Left colon (tissue), 2 donors: ENCODE measurements at regions not wholly inside any gene's neighbourhood (a gene's known extent, or its start where the extent isn't known, plus 50 kb on each side); places are given as distances from the start of the nearest gene placed in this dataset.

Source experiments
- ATAC-seq: fragments of 200-7000 bp; cut with Tn5 transposase; one replicate; pipeline ENCODE4 v1.9.1; 2020; ENCODE audit warnings: mild to moderate bottlenecking, moderate library complexity
- DNase-seq, 2 donors: peaks; one replicate each; pipeline ENCODE4 v3.0.0-alpha.2; 2020
- intact Hi-C, 2 donors: fragments of 100-400 bp; cut with DNase I in 1 of 2; cut with micrococcal nuclease in 1 of 2; formaldehyde crosslinking; loops; one replicate each; pipeline versions ENCODE4 v1.11.2 to v1.14.0; 2022; cut with DNase I, micrococcal nuclease
- donor health status: DM: no; HTN: no; CAD: no.
- donor health status: DM: yes; HTN: yes; CAD: no.

- ATAC-seq (no peak), DNase-seq (no peak)
- intact Hi-C loops, result loop anchor here (5.0 to 10.0 kb wide), 3 partner anchors 266 to 1246 kb away; no protein-coding TSS in a partner anchor
Measured at GRCh38 chr14:100381395-100382105, 58.4 kb downstream of the SLC25A47 start.

DNA sequence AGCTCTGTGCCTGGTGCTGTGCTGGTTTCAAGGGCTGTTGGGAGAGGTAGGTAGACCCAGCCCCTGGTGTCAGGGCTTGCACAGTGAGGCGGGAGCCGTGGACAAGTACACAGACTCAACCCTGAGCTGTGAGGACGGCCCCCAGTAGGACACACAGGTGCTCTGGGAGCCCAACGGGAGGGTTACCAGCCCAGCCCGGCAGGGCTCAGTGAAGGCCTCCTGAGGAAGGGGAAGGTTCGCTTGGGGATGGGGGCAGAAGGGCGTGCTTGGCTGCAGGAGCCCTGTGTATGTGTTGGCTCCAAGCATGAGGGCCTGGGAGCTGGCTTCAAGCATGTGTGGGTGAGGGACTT lies 58.9 kb downstream of the SLC25A47 start:
- no peak for ATAC-seq
- intact Hi-C loops, result loop anchor here (5.0 to 10.0 kb wide), 3 partner anchors 265 to 1245 kb away; no protein-coding TSS in a partner anchor
- DNase-seq, result no peak

GRCh38 chr14:100383727-100384158 lies 60.6 kb downstream of the SLC25A47 start:
- DNase-seq (peak; percentile 58 to 74), ATAC-seq (peak; percentile 65)
- intact Hi-C loops, result loop anchor here (5.0 to 10.0 kb wide), 3 partner anchors 264 to 1244 kb away; no protein-coding TSS in a partner anchor

- no peak for DNase-seq
- no peak for ATAC-seq
- intact Hi-C loops, result loop anchor here (5.0 to 10.0 kb wide), 3 partner anchors 263 to 1243 kb away; no protein-coding TSS in a partner anchor
Measured at GRCh38 chr14:100384277-100384676, 61.1 kb downstream of the SLC25A47 start.

DNA sequence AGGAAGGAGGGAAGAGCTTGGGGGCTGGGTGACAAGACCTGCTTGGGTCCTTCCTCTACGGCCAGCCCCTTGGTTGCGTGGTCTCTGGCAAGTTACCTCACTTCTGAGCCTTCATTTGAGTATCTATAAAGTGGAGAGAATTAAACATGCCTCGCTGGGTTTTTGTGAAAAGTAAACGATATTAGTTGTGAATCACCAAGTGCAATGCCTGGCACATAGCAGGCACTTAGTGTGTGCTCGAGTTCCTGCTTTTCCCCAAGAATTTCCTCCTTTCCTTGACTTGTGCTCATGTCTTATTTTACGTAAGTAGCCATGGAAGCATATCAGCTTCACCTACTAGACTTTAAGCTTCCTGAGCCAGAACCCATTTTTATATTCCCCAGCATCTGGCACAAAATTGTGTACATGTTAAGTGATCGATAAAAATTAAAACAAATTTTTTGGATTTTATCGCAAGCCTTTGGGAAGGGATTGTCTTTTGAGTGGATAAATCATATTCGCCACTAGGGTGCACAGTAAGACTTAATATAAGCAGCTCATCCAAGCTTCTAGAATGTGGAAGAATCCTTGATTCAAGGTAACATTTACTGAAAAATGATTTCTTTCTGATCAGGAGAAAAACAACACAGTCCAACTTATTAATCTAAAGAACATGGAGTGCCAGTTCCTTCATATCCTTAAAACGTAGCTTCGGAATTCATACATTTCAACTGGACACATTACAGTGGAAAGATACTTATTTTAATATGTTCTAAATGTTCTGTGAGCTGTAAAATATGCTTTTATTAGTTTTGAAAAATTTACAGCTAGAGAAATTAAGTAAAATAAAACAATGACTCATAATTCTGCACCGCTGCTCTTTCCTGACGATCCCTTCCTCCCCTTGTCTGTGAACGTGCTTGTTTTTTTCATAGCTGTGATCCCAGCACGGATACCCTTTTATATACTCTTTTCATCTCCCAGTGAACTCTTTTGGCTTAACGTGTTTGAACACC lies 62.0 kb downstream of the SLC25A47 start:
- intact Hi-C loops, result loop anchor here (5.0 to 10.0 kb wide), 3 partner anchors 262 to 1242 kb away; no protein-coding TSS in a partner anchor
- ATAC-seq (no peak), DNase-seq (no peak)

DNA sequence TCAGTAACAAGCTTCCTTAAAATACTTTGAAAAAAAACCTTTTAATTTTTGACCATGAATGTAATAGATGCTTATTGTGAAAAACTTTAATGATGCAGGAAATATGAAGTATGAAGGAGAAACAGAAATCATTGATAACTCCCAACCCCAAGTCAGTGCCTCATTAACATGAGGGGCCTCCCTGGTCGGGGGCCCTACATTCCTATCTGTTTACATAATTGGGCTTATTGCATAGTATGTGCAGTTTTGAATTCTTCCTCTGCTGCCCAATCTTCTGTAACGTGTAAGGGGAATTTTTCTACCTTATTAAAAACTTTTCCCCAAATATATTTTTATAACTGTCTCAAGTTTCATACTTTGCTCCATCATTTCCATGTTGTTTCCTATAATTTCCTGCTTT lies 63.0 kb downstream of the SLC25A47 start:
- intact Hi-C loops, result loop anchor here in 1 of 2 donors (10.0 kb wide), 1 partner anchor 269 kb away; no protein-coding TSS in a partner anchor
- DNase-seq (no peak), ATAC-seq (no peak)

GRCh38 chr14:100386846-100387245 lies 63.7 kb downstream of the SLC25A47 start:
- DNase-seq (no peak), ATAC-seq (no peak)
- intact Hi-C loops, result loop anchor here in 1 of 2 donors (10.0 kb wide), 1 partner anchor 268 kb away; no protein-coding TSS in a partner anchor

DNA sequence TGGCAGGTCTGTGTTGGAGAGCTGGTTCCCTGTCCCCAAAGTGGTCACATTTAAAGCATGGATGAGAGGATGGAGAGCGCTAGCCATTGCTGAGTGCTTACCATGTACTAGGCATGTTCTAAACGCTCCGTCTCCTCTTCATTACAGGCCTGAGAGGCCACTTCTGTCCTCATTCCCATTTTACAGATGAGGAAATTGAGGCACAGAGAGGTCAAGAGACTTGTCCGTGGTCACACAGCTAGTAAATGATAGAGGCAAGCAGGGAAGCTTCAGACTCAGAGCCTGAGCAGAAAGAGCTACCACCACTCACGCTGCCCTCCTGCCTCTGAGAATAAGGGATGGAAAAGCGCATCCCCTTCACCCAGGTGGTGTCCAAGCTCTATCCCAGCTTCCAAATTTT lies 64.3 kb downstream of the SLC25A47 start:
- intact Hi-C loops, result loop anchor here in 1 of 2 donors (10.0 kb wide), 1 partner anchor 267 kb away; no protein-coding TSS in a partner anchor
- no peak for DNase-seq
- ATAC-seq, result no peak

DNA sequence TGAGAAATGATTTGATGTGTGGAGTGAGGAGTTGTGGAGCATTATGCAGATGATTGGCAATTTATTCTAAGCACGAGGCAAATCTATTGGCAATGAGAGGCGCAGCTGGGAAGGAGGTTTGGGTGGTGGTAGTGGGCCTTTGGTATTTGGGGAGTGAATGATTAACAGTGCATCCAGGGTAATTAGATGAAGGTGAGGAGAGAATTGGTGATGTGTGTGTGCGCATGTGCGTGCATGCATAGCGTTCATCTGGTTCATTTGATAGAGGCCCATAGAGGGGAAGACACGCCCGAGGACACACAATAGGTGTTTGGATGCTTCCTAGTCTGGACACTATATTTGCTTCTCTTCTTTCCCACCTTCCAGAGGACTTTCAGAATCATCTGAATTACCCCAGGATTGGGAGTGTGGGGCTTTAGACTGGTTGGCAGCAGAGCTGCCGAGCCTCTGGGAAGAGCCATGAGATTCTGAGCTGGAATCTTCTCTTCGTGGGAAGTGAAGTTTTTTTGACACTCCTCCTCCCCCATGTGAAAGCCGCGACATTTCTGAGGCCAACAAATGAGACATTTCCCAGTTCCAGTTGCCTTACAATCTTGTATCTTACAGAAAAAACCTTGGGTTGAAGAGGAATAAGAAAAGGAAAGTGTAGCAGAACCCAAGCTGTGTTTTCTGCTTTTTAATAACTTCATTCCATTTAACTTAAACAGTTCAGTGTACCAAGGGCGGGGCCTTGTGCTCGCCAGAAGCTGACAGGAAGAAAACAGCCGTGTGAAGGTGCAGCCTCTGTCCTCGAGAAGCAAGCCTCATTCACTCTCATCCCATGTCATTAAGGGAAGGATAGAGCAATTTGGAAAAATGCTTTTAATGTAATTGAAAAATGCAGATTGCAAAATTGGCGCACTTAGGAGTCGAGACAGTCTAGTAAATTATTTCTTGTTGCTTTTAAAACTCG lies 65.2 kb downstream of the SLC25A47 start:
- intact Hi-C loops, result loop anchor here in 1 of 2 donors (10.0 kb wide), 1 partner anchor 266 kb away; no protein-coding TSS in a partner anchor
- DNase-seq, result peak; percentile 58 to 77
- peak; percentile 75 for ATAC-seq

DNA sequence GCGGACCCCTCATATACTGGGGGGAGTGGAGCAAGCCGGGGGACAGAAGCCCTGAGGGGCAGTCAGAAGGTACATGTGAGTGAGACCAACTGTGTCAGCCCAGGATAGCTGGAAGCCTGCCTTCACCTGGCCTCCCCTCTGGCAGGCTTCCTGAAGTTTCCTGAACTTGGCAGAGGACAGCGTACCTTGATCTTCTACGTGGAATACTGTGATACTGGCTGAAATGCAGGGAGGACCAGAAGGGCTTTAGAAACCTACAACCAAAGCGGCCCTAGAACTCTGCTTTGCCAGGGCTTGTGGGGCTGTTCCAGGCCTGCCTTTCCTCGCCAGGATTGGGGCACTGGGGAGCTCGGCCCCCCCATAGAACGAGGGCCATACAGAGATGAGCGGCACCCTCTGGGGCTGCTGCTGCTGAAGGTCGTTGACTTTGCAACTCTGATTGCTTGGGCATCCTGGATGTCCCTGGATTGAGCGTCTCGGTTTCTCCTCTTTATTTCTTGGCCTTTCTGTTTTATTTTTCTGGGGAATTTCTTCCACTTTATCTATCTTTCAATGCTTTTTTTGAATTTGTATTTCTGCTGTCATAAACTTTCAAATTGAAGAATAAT lies 66.5 kb downstream of the SLC25A47 start:
- DNase-seq (peak; percentile 59 to 60), ATAC-seq (peak; percentile 72)
- intact Hi-C loops, result loop anchor here in 1 of 2 donors (10.0 kb wide), 1 partner anchor 265 kb away; no protein-coding TSS in a partner anchor

DNA sequence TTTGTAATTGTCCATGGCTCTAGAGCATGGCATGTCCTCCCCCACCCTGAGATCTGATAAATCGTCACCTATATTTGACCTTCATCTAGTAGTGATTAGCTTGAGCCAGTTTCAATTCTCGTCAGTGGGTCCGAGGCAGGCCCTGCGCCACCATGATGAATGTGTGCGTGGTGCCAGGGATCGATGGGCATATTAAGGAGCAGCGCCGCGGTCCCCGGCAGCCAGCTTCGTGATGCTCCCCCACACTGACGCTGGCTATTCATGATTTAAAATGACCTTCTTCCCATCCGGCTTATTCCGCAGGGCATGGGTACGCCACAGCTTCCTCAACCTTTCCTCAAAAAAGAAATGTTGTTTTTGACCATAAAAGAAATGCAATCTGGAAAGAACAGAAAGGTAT lies 68.0 kb downstream of the SLC25A47 start:
- DNase-seq, result no peak
- intact Hi-C loops, result no loop called here
- ATAC-seq, result no peak

- intact Hi-C loops, result no loop called here
- ATAC-seq (no peak), DNase-seq (no peak)
Measured at GRCh38 chr14:100391724-100392123, 68.6 kb downstream of the SLC25A47 start.

GRCh38 chr14:100392356-100392755 lies 69.2 kb downstream of the SLC25A47 start:
- ATAC-seq, result no peak
- no peak for DNase-seq
- intact Hi-C loops, result no loop called here

- intact Hi-C loops, result no loop called here
- peak; percentile 29 for ATAC-seq
- DNase-seq, result peak in 1 of 2 donors; percentile 54
Measured at GRCh38 chr14:100393362-100393761, 70.2 kb downstream of the SLC25A47 start.

GRCh38 chr14:100393906-100394732 lies 71.0 kb downstream of the SLC25A47 start:
- intact Hi-C loops, result no loop called here
- no peak for DNase-seq
- no peak for ATAC-seq

DNA sequence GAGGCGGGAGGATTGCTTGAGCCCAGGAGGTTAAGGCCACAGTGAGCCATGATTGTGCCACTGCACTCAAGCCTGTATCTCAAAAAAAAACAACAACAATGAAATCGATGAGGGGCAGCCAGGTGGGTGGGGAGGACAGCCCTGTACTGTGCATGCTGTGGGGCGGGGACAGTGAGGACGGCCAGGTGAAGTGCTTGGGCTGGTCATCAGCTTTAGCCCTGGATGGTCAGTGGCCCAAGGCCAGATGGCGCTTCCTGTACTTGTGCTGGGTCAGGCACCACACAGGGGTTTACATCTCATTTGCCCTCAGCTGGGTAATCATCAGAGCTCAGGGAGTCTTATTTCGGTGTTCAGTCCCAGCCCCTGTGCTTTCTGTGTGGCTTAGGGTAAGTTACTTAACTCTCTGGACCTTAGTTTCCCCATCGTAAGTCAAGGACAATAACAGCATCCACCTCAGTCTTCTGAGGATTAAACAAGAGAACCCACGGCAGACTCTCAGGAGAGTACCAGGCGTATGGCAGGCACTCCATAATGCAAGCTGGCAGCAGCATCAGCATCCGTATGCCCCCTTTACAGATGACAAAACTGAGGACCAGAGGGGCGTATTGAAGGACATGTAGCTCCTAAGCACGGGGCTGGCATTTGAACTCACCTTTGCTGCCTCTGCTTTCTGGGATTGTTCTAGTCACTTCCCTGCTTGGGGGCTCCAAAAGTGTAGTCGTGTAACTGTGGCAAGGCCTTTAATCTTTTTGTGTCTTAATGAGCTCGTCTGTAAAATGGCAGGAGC lies 71.9 kb downstream of the SLC25A47 start:
- ATAC-seq (no peak), DNase-seq (no peak)
- intact Hi-C loops, result no loop called here
